PC-9 (cell line): ENCODE measurements at regions not wholly inside any gene's neighbourhood (a gene's known extent, or its start where the extent isn't known, plus 50 kb on each side); places are given as distances from the start of the nearest gene placed in this dataset.

ENCODE experiments used
- BruUV-seq: library from RNA; stranded (reverse); fragments of 400-500 nt; replicated peaks from 2 replicates; lab custom pipeline; 2021; lab: Mats Ljungman, UMichigan
- CTCF ChIA-PET: fragments of 300-600 bp; sonication (Branson Sonifier 250); formaldehyde crosslinking; loops from one replicate; lab custom pipeline; 2022; ENCODE audit warnings: antibody characterized with exemption; lab: Charles Lee
- POLR2A ChIA-PET: fragments of 300-600 bp; sonication (Branson Sonifier 250); formaldehyde crosslinking; loops from one replicate; lab custom pipeline; 2022; ENCODE audit warnings: antibody characterized with exemption; ENCODE audit not compliant: unreplicated experiment; lab: Charles Lee
- DNase-seq, 2 experiments: peaks; one replicate each; pipeline versions ENCODE4 v3.0.0 to v3.0.0-alpha.2; 2015 to 2022; ENCODE audit warnings: mixed read lengths in 1 of 2
- H2AFZ ChIP-seq: fragments of 200-600 bp; sonication (generic); 2 replicates; pipeline ENCODE4 v1.8.1; 2017; ENCODE audit warnings: antibody characterized with exemption
- H3F3A ChIP-seq: fragments of 200-600 bp; sonication (generic); 2 replicates; pipeline ENCODE4 v1.8.1; 2017; ENCODE audit warnings: antibody characterized with exemption, mild to moderate bottlenecking, low read depth; ENCODE audit not compliant: insufficient read depth
- H3K27ac ChIP-seq: fragments of 200-600 bp; sonication (generic); 2 replicates; pipeline ENCODE4 v1.6.1; 2016; ENCODE audit warnings: mixed run types
- H3K27me3 ChIP-seq: fragments of 200-600 bp; sonication (generic); 2 replicates; pipeline ENCODE4 v1.6.1; 2016; ENCODE audit warnings: low read depth, mixed run types; ENCODE audit not compliant: insufficient read depth
- H3K36me3 ChIP-seq: fragments of 200-600 bp; sonication (generic); 2 replicates; pipeline ENCODE4 v1.6.1; 2016; ENCODE audit warnings: low read depth, mixed run types
- H3K4me1 ChIP-seq: fragments of 200-600 bp; sonication (generic); replicated peaks from 2 replicates; pipeline ENCODE4 v1.6.1; 2016; ENCODE audit warnings: mixed run types; ENCODE audit not compliant: insufficient read depth
- H3K4me2 ChIP-seq: fragments of 200-600 bp; sonication (generic); 2 replicates; pipeline ENCODE4 v1.6.1; 2017; ENCODE audit warnings: mixed run types
- H3K4me3 ChIP-seq: fragments of 200-600 bp; sonication (generic); 2 replicates; pipeline ENCODE4 v1.6.1; 2016; ENCODE audit warnings: mixed run types
- H3K79me2 ChIP-seq: fragments of 200-600 bp; sonication (generic); 2 replicates; pipeline ENCODE4 v1.6.1; 2017; ENCODE audit warnings: low read depth, mixed run types
- H3K9me2 ChIP-seq: fragments of 200-600 bp; sonication (generic); 2 replicates; pipeline ENCODE4 v1.8.1; 2017; ENCODE audit warnings: mild to moderate bottlenecking; ENCODE audit not compliant: insufficient read depth
- H3K9me3 ChIP-seq: fragments of 200-600 bp; sonication (generic); 2 replicates; pipeline ENCODE4 v1.8.1; 2016; ENCODE audit warnings: low read depth; ENCODE audit not compliant: insufficient read depth
- H4K20me1 ChIP-seq: fragments of 200-600 bp; sonication (generic); 2 replicates; pipeline ENCODE4 v1.8.1; 2017; ENCODE audit not compliant: insufficient read depth
- EZH2 ChIP-seq: fragments of 200-600 bp; sonication (generic); IDR thresholded peaks from 2 replicates; pipeline ENCODE4 v1.8.0; 2017; ENCODE audit warnings: antibody characterized with exemption, low read depth
- intact Hi-C: fragments of 100-400 bp; cut with micrococcal nuclease; formaldehyde crosslinking; loops from one replicate; pipeline ENCODE4 v1.10.0; 2022; ENCODE audit not compliant: unreplicated experiment
- TF ChIP-seq, protein P1 (sequence below): fragments of 200-600 bp; sonication (generic); conservative IDR thresholded peaks from 2 replicates; pipeline ENCODE4 v1.6.1; 2017; ENCODE audit warnings: mixed run types, antibody characterized with exemption, mild to moderate bottlenecking, moderate library complexity

DNA sequence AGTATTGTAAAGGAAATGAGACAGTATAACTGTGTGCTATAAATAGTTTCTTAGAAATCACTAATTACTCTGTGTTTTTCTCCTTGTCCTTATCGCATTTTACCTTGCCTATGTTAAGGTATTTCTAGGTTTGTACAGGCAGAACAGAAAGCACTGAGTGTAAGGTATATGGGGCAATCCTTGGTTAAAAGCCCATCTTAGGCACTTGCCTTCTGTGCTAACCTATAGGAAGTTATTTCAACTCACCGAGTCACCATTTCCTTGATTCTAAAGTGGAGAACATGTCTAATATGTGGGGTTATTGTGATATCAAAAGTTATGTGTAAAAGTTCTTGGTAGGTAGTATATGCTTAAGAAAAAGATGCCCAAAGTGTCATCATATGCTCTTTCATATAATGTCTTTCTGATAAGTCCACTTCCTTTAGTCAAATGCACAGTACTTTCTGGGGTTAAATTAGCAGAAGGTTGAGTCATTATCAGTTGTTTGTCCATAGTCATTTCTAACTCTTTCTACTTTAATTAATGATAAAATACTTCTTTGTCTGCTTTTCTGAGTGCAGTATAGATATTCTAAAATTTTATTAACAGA is 276.4 kb downstream of the UTRN start:
- no peak for TF ChIP-seq EZH2
- TF ChIP-seq, protein P1, sequence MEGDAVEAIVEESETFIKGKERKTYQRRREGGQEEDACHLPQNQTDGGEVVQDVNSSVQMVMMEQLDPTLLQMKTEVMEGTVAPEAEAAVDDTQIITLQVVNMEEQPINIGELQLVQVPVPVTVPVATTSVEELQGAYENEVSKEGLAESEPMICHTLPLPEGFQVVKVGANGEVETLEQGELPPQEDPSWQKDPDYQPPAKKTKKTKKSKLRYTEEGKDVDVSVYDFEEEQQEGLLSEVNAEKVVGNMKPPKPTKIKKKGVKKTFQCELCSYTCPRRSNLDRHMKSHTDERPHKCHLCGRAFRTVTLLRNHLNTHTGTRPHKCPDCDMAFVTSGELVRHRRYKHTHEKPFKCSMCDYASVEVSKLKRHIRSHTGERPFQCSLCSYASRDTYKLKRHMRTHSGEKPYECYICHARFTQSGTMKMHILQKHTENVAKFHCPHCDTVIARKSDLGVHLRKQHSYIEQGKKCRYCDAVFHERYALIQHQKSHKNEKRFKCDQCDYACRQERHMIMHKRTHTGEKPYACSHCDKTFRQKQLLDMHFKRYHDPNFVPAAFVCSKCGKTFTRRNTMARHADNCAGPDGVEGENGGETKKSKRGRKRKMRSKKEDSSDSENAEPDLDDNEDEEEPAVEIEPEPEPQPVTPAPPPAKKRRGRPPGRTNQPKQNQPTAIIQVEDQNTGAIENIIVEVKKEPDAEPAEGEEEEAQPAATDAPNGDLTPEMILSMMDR = no peak
- POLR2A ChIA-PET = no interaction called here
- CTCF ChIA-PET = no interaction called here
- no peak for DNase-seq
- no peaks in the 10 kb centered on the region for H3K27me3 ChIP-seq
- no peaks in the 10 kb centered on the region; the same call in 1 of the 2 replicates for H3F3A ChIP-seq
- H3K27ac ChIP-seq = no peak overlapping the region
- intact Hi-C loops = loop anchor here (5.0 kb wide), 1 partner anchor 344 kb away; no protein-coding TSS in a partner anchor
- H3K9me2 ChIP-seq = no peaks in the 10 kb centered on the region
- no peaks in the 10 kb centered on the region for H3K9me3 ChIP-seq
- no TSS peak for BruUV-seq
- H2AFZ ChIP-seq = no peak overlapping the region
- no peak overlapping the region for H3K4me3 ChIP-seq
- H3K36me3 ChIP-seq = peaks cover 5% of the 10 kb centered on the region; the same call in 1 of the 2 replicates
- no peaks in the 10 kb centered on the region for H3K79me2 ChIP-seq
- no peaks in the 10 kb centered on the region for H3K4me1 ChIP-seq
- no peaks in the 10 kb centered on the region for H4K20me1 ChIP-seq
- H3K4me2 ChIP-seq = no peak overlapping the region

DNA sequence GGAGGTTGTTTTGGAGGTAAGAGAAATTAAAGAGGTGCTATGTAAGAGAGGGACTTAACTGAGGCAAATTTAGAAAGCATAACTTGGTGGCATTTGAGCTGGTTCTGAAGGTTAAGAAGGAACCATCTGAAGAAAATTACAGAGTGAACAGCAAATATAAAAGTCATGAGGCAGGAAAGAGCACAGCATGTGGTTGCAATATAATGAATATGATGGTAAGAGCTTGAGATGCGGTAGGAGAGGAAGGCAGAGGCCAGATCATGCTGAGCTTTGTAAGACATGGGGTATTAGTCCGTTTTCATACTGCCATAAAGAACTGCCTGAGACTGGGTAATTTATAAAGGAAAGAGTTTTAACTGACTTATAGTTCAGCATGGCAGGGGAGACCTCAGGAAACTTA is 279.1 kb downstream of the UTRN start:
- TF ChIP-seq EZH2 = no peak
- TF ChIP-seq, protein P1 = no peak
- H4K20me1 ChIP-seq = no peaks in the 10 kb centered on the region
- intact Hi-C loops = loop anchor here (5.0 kb wide), 1 partner anchor 347 kb away; no protein-coding TSS in a partner anchor
- ChIA-PET POLR2A (interaction anchor here (0.6 kb wide), 1 partner anchor 20 kb away, joined by 5 read pairs; no protein-coding TSS in a partner anchor), CTCF (no interaction called here)
- H3K79me2 ChIP-seq = no peaks in the 10 kb centered on the region
- no peak overlapping the region for H3K4me3 ChIP-seq
- H2AFZ ChIP-seq = no peak overlapping the region
- no TSS peak for BruUV-seq
- no peak overlapping the region for H3K4me2 ChIP-seq
- H3K9me2 ChIP-seq = no peaks in the 10 kb centered on the region
- H3K9me3 ChIP-seq = no peaks in the 10 kb centered on the region
- H3K4me1 ChIP-seq = no peaks in the 10 kb centered on the region
- no peak overlapping the region for H3K27ac ChIP-seq
- H3K36me3 ChIP-seq = no peaks in the 10 kb centered on the region
- H3K27me3 ChIP-seq = no peaks in the 10 kb centered on the region
- no peak for DNase-seq
- no peaks in the 10 kb centered on the region; the same call in 1 of the 2 replicates for H3F3A ChIP-seq

DNA sequence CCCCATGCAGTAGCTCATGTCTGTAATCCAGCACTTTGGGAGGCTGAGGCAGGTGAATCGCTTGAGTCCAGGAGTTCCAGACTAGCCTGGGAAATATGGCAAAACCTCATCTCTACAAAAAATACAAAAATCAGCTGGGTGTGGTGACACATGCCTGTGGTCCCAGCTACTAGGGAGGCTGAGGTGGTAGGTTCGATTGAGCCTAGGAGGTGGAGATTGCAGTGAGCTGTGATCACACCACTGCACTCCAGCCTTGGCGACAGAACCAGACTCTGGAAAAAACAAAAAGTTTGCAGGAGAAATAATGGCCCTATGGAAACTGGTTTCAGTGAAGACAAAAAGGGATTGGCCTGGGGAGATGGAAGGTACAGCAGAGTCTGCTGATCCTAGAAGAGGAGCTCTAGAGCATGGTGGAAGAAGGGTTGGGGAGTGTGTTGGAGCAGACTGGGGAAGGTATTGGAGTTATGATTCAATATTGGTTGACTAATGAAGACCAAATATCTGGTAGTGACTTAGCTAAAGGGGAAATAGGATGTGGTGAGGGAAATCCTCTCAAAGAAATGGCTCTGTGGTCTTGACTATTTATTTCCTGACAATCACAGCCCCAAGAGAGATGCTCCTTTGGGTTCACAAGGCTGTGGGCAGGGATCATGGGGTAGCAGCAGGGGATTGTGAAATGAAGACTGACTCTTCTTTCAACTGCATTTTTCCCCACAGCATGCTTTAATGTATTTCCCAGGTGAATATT is 281.9 kb downstream of the UTRN start:
- Histone ChIP-seq H3K4me1 (no peaks in the 10 kb centered on the region), H3K4me3 (no peak overlapping the region), H2AFZ (no peak overlapping the region), H3K9me3 (no peaks in the 10 kb centered on the region), H3F3A (no peaks in the 10 kb centered on the region), H3K27me3 (no peaks in the 10 kb centered on the region), H3K36me3 (no peaks in the 10 kb centered on the region), H3K9me2 (no peaks in the 10 kb centered on the region), H4K20me1 (no peaks in the 10 kb centered on the region), H3K4me2 (no peak overlapping the region), H3K79me2 (no peaks in the 10 kb centered on the region), H3K27ac (no peak overlapping the region)
- ChIA-PET POLR2A (no interaction called here), CTCF (no interaction called here)
- intact Hi-C loops = no loop called here
- TF ChIP-seq EZH2 = no peak
- TF ChIP-seq, protein P1 = no peak
- DNase-seq = no peak
- no TSS peak for BruUV-seq
